ENCODE measurements at regions not wholly inside any gene's neighbourhood (a gene's known extent, or its start where the extent isn't known, plus 50 kb on each side); places are given as distances from the start of the nearest gene placed in this dataset.

DNA sequence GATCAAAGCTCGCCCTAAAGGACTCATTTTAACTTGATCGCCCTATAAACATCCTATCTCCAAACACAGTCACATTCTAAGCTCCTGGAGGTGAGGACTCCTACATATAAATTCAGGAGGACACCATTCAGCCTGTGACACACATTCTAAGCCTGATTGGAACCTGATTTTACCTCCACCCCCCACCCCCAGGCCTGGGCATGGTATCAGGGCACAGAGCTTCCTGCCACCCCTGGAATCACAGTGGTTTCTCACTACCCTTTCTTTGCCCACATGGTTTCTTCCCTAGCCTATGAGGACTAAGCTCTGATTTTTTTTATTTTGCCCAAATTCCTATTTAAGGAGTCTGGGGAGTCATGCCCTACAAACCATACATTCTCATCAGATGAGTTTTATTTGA lies 428.1 kb upstream of the ID2 start:
- TF ChIP-seq, protein P1, sequence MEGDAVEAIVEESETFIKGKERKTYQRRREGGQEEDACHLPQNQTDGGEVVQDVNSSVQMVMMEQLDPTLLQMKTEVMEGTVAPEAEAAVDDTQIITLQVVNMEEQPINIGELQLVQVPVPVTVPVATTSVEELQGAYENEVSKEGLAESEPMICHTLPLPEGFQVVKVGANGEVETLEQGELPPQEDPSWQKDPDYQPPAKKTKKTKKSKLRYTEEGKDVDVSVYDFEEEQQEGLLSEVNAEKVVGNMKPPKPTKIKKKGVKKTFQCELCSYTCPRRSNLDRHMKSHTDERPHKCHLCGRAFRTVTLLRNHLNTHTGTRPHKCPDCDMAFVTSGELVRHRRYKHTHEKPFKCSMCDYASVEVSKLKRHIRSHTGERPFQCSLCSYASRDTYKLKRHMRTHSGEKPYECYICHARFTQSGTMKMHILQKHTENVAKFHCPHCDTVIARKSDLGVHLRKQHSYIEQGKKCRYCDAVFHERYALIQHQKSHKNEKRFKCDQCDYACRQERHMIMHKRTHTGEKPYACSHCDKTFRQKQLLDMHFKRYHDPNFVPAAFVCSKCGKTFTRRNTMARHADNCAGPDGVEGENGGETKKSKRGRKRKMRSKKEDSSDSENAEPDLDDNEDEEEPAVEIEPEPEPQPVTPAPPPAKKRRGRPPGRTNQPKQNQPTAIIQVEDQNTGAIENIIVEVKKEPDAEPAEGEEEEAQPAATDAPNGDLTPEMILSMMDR (tag by site-specific recombination; IDR thresholded peaks at IDR 0.05), result no peak
- no peak for TF ChIP-seq ZNF274 (IDR thresholded peaks at IDR 0.05; ENCODE audit: low read length)
- TF ChIP-seq ZNF274 (tag by site-specific recombination; IDR thresholded peaks at IDR 0.05; ENCODE audit: borderline replicate concordance), result no peak
